Calu3 (cell line): ENCODE measurements at regions not wholly inside any gene's neighbourhood (a gene's known extent, or its start where the extent isn't known, plus 50 kb on each side); places are given as distances from the start of the nearest gene placed in this dataset.

ENCODE experiments used
- BruUV-seq: library from RNA; stranded (reverse); fragments of 400-500 nt; replicated peaks from 2 replicates; lab custom pipeline; 2021; lab: Mats Ljungman, UMichigan
- CTCF ChIA-PET: fragments of 300-600 bp; sonication (Branson Sonifier 250); formaldehyde crosslinking; loops from one replicate; lab custom pipeline; 2022; ENCODE audit warnings: antibody characterized with exemption; lab: Charles Lee
- DNase-seq: peaks from one replicate; pipeline ENCODE4 v3.0.0; 2022
- H3K27ac Mint-ChIP-seq: one replicate; pipeline ENCODE4 v1.8.0; 2022; ENCODE audit warnings: mixed read lengths; ENCODE audit not compliant: unreplicated experiment
- H3K27me3 Mint-ChIP-seq: one replicate; pipeline ENCODE4 v1.8.0; 2022; ENCODE audit warnings: mixed read lengths; ENCODE audit not compliant: unreplicated experiment
- H3K36me3 Mint-ChIP-seq: one replicate; pipeline ENCODE4 v1.8.0; 2022; ENCODE audit warnings: mild to moderate bottlenecking, moderate library complexity, mixed read lengths; ENCODE audit not compliant: insufficient read depth, unreplicated experiment
- H3K4me1 Mint-ChIP-seq: one replicate; pipeline ENCODE4 v1.8.0; 2022; ENCODE audit warnings: mild to moderate bottlenecking, low read depth, mixed read lengths; ENCODE audit not compliant: unreplicated experiment
- H3K4me3 Mint-ChIP-seq: one replicate; pipeline ENCODE4 v1.8.0; 2022; ENCODE audit warnings: mild to moderate bottlenecking, low read depth, moderate library complexity, mixed read lengths; ENCODE audit not compliant: unreplicated experiment
- H3K9me3 Mint-ChIP-seq: one replicate; pipeline ENCODE4 v1.8.0; 2022; ENCODE audit warnings: low read depth, mixed read lengths; ENCODE audit not compliant: unreplicated experiment
- intact Hi-C: fragments of 100-400 bp; cut with micrococcal nuclease; formaldehyde crosslinking; loops from one replicate; pipeline ENCODE4 v1.10.0; 2022; ENCODE audit not compliant: unreplicated experiment
- TF ChIP-seq, protein P1 (sequence below): fragments of 200-600 bp; IDR thresholded peaks from one replicate; pipeline ENCODE4 v1.8.0; 2022; ENCODE audit warnings: antibody characterized with exemption; ENCODE audit not compliant: unreplicated experiment

DNA sequence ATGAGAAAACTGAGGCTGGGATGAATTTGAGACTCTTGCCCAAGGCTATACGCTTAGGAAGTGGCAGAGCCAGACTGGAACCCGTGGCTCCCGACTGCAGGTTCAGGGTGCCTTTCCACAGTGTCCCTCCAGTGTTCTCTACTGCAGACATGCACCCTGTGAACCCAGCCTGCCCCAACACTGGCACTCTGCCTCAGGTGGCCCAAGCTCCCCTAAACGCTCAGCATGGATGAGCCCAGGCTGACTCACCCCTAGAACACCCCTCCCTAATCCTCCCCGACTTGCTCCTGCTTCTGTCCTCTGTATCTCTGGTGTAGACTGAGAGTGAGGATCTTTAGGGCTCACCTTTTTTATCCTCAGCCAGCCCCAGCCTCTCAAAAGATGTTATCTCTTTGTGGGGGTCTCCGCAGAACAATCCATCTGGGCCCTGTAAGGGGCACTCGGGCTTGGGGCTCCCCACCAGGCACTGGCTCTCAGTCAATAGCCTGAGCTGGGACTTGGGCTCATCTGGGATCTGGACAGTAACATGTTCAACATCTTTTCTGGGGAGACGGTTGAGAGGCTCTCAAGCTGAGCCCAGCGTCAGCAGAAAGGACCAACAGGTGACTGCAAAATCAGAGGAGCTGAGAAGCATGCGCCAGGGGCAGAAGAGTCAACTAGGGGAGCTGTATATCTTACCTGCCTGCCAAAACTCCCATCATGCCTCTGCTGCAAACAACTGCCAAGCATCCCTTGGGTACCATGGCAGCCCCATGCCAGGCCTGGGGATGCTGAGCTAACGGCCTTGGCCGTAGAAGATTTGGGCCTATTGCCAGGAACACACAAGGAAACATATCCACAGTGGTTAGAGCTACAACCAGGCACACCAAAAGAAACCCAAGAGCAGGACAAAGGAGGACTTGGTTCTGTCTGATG is 176.2 kb downstream of the BUD13 start:
- Mint-ChIP-seq H3K27me3 (peaks cover 91% of the 10 kb centered on the region), H3K36me3 (no peaks in the 10 kb centered on the region), H3K4me1 (no peaks in the 10 kb centered on the region), H3K27ac (no peak overlapping the region), H3K4me3 (no peak overlapping the region), H3K9me3 (no peaks in the 10 kb centered on the region)
- no TSS peak for BruUV-seq
- no peak for DNase-seq
- intact Hi-C loops, result no loop called here
- CTCF ChIA-PET, result no interaction called here
- TF ChIP-seq, protein P1, sequence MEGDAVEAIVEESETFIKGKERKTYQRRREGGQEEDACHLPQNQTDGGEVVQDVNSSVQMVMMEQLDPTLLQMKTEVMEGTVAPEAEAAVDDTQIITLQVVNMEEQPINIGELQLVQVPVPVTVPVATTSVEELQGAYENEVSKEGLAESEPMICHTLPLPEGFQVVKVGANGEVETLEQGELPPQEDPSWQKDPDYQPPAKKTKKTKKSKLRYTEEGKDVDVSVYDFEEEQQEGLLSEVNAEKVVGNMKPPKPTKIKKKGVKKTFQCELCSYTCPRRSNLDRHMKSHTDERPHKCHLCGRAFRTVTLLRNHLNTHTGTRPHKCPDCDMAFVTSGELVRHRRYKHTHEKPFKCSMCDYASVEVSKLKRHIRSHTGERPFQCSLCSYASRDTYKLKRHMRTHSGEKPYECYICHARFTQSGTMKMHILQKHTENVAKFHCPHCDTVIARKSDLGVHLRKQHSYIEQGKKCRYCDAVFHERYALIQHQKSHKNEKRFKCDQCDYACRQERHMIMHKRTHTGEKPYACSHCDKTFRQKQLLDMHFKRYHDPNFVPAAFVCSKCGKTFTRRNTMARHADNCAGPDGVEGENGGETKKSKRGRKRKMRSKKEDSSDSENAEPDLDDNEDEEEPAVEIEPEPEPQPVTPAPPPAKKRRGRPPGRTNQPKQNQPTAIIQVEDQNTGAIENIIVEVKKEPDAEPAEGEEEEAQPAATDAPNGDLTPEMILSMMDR, result no peak

DNA sequence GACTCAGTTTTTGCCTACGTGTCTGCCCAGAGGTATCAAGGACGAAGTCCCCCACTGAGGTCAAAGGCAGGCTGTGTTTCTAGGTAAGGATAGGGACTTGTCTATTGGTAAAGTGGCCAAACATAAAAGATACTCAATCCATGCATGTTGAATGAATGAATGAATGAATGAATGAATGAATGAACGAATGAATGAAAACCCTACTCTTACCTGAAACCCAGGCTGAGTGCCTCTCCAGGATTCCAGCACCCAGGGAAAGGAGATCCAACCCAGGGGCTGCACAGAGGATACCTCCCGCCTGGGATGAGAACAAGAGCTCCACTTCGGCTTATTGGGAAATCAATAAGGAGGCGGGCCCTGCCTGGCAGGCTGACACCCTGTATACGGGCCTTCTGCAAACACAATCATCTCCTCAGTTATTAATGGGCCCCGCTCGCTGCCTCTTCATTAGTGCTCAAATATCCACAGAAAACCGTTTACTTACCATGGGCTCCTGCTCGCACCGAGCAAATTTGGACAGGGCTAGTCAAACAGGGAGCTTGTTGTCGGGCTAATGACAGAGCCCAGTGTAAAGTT is 177.4 kb downstream of the BUD13 start:
- DNase-seq, result no peak
- CTCF ChIA-PET, result no interaction called here
- Mint-ChIP-seq H3K4me3 (no peak overlapping the region), H3K4me1 (no peaks in the 10 kb centered on the region), H3K9me3 (no peaks in the 10 kb centered on the region), H3K36me3 (no peaks in the 10 kb centered on the region), H3K27me3 (peaks cover 97% of the 10 kb centered on the region), H3K27ac (no peak overlapping the region)
- BruUV-seq, result no TSS peak
- TF ChIP-seq, protein P1, result no peak
- intact Hi-C loops, result no loop called here

DNA sequence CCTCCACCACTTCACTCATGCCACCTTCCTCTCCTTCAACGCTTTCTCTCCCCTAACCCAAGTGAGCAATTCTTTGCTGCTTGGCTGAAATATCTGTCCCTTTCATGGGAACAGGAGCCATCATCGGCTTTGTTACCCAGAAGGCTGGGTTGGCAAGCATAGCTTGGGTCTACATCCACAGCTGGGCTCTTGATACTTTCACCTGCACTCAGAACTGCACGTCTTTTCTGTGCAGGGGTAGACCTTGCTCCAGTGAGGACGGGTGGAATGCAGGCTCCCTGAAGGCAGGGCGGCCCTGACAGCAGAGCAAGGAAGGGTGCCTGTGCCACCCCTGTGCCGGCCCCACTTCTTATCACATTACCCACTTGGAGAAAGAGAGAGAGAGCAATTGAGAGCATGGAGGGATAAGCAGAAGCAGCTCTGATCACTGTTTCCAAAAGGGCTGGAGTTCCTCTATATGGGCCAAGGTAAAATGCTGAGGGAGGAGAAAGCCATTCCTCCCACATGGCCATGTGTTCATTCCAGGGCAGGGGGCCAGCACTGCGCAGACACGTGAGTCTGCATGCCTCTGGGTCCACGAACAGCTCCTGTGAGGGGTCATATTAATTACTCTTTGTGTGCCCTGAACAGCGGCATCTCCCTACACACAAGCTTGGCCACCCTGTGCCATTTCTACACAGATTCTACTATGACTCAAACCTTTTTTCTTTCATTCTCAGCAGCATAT is 181.8 kb downstream of the BUD13 start:
- no peak for DNase-seq
- Mint-ChIP-seq H3K27me3 (peaks cover 85% of the 10 kb centered on the region), H3K4me1 (no peaks in the 10 kb centered on the region), H3K9me3 (no peaks in the 10 kb centered on the region), H3K36me3 (no peaks in the 10 kb centered on the region), H3K4me3 (no peak overlapping the region), H3K27ac (no peak overlapping the region)
- CTCF ChIA-PET, result no interaction called here
- intact Hi-C loops, result no loop called here
- TF ChIP-seq, protein P1, result no peak
- BruUV-seq, result no TSS peak

DNA sequence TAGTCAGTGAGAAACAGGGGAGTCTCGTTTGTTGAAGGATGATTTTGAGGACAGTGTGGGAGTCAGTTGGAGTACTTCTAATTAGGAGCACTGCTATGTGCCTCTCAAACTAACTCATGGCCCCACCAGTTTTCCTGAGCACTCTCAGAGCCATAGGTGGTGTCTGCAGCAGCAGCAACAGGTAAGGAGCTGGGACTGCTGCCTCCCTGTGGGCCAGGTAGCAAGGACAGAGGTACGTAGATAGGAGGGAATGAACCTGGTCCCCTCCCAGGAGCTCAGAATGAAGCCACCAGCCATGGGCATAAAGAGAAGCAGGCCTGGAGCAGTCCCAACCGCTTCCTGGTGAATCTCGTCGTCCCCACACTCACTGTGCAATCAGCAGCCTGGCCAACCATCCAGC is 183.4 kb downstream of the BUD13 start:
- BruUV-seq, result no TSS peak
- H3K27ac Mint-ChIP-seq, result no peak overlapping the region
- DNase-seq, result no peak
- peaks cover 83% of the 10 kb centered on the region for H3K27me3 Mint-ChIP-seq
- no peak overlapping the region for H3K4me3 Mint-ChIP-seq
- H3K4me1 Mint-ChIP-seq, result no peaks in the 10 kb centered on the region
- CTCF ChIA-PET, result no interaction called here
- H3K36me3 Mint-ChIP-seq, result no peaks in the 10 kb centered on the region
- intact Hi-C loops, result no loop called here
- TF ChIP-seq, protein P1, result no peak
- no peaks in the 10 kb centered on the region for H3K9me3 Mint-ChIP-seq
